ENCODE measurements at regions not wholly inside any gene's neighbourhood (a gene's known extent, or its start where the extent isn't known, plus 50 kb on each side); places are given as distances from the start of the nearest gene placed in this dataset.

DNA sequence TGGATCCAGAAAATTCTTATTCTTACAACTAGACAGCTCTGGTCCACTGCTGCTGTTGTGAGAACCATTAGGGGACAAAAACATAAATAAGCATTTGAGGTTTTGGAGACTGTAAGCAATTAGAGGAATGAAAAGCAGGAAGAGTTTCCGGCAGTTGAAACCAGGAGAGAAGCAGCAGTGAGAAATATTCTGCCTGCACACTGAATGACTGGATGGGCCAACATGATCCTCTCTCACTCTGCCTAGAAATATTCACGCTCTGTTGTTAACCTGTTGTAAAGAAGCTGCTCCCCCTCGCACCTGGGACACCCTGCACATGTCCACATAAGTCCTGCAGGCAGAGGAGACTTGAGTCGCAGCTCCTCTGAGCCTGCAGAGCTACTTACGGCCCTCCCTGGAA, 60.4 kb upstream of the RNF152 start:
- TF ChIP-seq, protein P1, sequence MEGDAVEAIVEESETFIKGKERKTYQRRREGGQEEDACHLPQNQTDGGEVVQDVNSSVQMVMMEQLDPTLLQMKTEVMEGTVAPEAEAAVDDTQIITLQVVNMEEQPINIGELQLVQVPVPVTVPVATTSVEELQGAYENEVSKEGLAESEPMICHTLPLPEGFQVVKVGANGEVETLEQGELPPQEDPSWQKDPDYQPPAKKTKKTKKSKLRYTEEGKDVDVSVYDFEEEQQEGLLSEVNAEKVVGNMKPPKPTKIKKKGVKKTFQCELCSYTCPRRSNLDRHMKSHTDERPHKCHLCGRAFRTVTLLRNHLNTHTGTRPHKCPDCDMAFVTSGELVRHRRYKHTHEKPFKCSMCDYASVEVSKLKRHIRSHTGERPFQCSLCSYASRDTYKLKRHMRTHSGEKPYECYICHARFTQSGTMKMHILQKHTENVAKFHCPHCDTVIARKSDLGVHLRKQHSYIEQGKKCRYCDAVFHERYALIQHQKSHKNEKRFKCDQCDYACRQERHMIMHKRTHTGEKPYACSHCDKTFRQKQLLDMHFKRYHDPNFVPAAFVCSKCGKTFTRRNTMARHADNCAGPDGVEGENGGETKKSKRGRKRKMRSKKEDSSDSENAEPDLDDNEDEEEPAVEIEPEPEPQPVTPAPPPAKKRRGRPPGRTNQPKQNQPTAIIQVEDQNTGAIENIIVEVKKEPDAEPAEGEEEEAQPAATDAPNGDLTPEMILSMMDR (IDR thresholded peaks at IDR 0.05): no peak
- TF ChIP-seq POLR2A (IDR thresholded peaks at IDR 0.05): no peak
